ENCODE measurements at regions not wholly inside any gene's neighbourhood (a gene's known extent, or its start where the extent isn't known, plus 50 kb on each side); places are given as distances from the start of the nearest gene placed in this dataset.
"Not testable (repeated sequence)": the region's sequence is repeated elsewhere in the genome, so short reads cannot be mapped to it uniquely, and the experiment has no call there.

GRCh38 chr1:199032479-199032878, 393.6 kb downstream of the PTPRC start:
- H3K4me1 ChIP-seq (ENCODE audit: control insufficient read depth, insufficient read depth, low read length); H2AFZ ChIP-seq (ENCODE audit: control insufficient read depth, low read depth, low read length); RAD21 ChIA-PET (ENCODE audit: unreplicated experiment); H3K27ac ChIP-seq (ENCODE audit: control insufficient read depth, insufficient read depth); in situ Hi-C loops (cut with MboI); H3K36me3 ChIP-seq (ENCODE audit: control insufficient read depth in 2 of 2, insufficient read depth in 2 of 2, low read length in 1 of 2); POLR2A ChIA-PET; H3K4me3 ChIP-seq; H3K9ac ChIP-seq (ENCODE audit: control insufficient read depth, insufficient read depth, low read length); H3K4me2 ChIP-seq (ENCODE audit: control insufficient read depth, insufficient read depth); H3K27me3 ChIP-seq (replicated peaks in 1 of 2; ENCODE audit: control insufficient read depth in 2 of 2, insufficient read depth in 2 of 2, low read length in 1 of 2); intact Hi-C loops (cut with micrococcal nuclease; ENCODE audit: unreplicated experiment); ATAC-seq; CTCF ChIA-PET; H3K79me2 ChIP-seq (ENCODE audit: control insufficient read depth, insufficient read depth, low read length); H3K9me3 ChIP-seq (replicated peaks; ENCODE audit: control insufficient read depth, insufficient read depth, low read length); DNase-seq (ENCODE audit: low read depth, low spot score); FAIRE-seq; BruUV-seq (replicated peaks); H4K20me1 ChIP-seq (ENCODE audit: control insufficient read depth, insufficient read depth): not testable (repeated sequence)
- WGBS (ENCODE audit: insufficient coverage, insufficient replicate concordance, low lambda C conversion rate, missing lambda C conversion rate) = 85% methylated on average over 3 of the region's 3 CpGs
- SMC1A ChIA-PET (ENCODE audit: uncharacterized antibody, unreplicated experiment) = interaction anchor here (1.2 kb wide), 1 partner anchor 23 kb away, joined by 3 read pairs; no protein-coding TSS in a partner anchor

DNA sequence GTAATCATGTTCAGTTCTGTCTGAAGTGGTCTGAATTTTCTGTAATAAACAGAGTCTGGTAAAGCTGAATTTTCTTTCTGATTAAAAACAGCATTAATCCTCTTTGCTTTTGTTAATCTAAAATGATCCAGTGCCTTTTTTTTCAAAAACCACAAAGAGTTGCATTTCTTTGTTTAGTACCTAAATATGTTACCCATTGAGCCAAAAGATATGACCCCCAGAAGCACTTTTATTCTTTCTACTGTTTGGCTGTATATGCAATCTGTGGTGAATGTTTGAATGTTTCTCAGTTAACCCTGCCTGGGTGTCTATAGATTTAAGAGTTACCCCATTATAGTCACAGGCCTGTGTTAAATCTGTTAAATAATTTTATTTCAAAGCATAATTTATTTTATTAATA, 394.8 kb downstream of the PTPRC start:
- in situ Hi-C loops (cut with MboI) (no loop called here), intact Hi-C loops (cut with micrococcal nuclease; ENCODE audit: unreplicated experiment) (no loop called here)
- H3K27ac ChIP-seq (ENCODE audit: control insufficient read depth, insufficient read depth) = no peak overlapping the region
- DNase-seq (ENCODE audit: low read depth, low spot score) (no peak), ATAC-seq (peak; percentile 63), FAIRE-seq (no peak)
- no peaks in the 10 kb centered on the region for H3K27me3 ChIP-seq (replicated peaks in 1 of 2; ENCODE audit: control insufficient read depth in 2 of 2, insufficient read depth in 2 of 2, low read length in 1 of 2)
- no peak overlapping the region for H3K4me3 ChIP-seq
- ChIA-PET RAD21 (ENCODE audit: unreplicated experiment) (interaction anchor here (1.0 kb wide), 1 partner anchor 34 kb away, joined by 4 read pairs; no protein-coding TSS in a partner anchor), POLR2A (no interaction called here), SMC1A (ENCODE audit: uncharacterized antibody, unreplicated experiment) (interaction anchor here (0.8 to 1.5 kb wide), 5 partner anchors 13 to 97 kb away, joined by 3 read pairs; no protein-coding TSS in a partner anchor), CTCF (no interaction called here)
- no peaks in the 10 kb centered on the region for H3K79me2 ChIP-seq (ENCODE audit: control insufficient read depth, insufficient read depth, low read length)
- no peaks in the 10 kb centered on the region for H3K36me3 ChIP-seq (ENCODE audit: control insufficient read depth in 2 of 2, insufficient read depth in 2 of 2, low read length in 1 of 2)
- H4K20me1 ChIP-seq (ENCODE audit: control insufficient read depth, insufficient read depth) = no peaks in the 10 kb centered on the region
- no peak overlapping the region for H3K4me2 ChIP-seq (ENCODE audit: control insufficient read depth, insufficient read depth)
- H2AFZ ChIP-seq (ENCODE audit: control insufficient read depth, low read depth, low read length) = no peak overlapping the region
- no peak overlapping the region for H3K9ac ChIP-seq (ENCODE audit: control insufficient read depth, insufficient read depth, low read length)
- H3K9me3 ChIP-seq (replicated peaks; ENCODE audit: control insufficient read depth, insufficient read depth, low read length) = no peaks in the 10 kb centered on the region; the same call in 2 of the 3 replicates
- TF ChIP-seq RELA (IDR thresholded peaks at IDR 0.05; ENCODE audit: borderline replicate concordance, partially characterized antibody) (no peak), E2F8 (IDR thresholded peaks at IDR 0.05; ENCODE audit: low read depth, partially characterized antibody) (no peak), MXI1 (IDR thresholded peaks at IDR 0.05; ENCODE audit: low read depth, low read length) (no peak), ATF3 (IDR thresholded peaks at IDR 0.05; ENCODE audit: borderline replicate concordance, extremely low read depth, low read depth, low read length) (no peak), ZNF274 (IDR thresholded peaks at IDR 0.05; ENCODE audit: insufficient read depth, insufficient read length) (no peak), STAT1 (conservative IDR thresholded peaks at IDR 0.05) (no peak), KDM1A (IDR thresholded peaks at IDR 0.05; ENCODE audit: borderline replicate concordance) (no peak)
- TF ChIP-seq, protein P1, sequence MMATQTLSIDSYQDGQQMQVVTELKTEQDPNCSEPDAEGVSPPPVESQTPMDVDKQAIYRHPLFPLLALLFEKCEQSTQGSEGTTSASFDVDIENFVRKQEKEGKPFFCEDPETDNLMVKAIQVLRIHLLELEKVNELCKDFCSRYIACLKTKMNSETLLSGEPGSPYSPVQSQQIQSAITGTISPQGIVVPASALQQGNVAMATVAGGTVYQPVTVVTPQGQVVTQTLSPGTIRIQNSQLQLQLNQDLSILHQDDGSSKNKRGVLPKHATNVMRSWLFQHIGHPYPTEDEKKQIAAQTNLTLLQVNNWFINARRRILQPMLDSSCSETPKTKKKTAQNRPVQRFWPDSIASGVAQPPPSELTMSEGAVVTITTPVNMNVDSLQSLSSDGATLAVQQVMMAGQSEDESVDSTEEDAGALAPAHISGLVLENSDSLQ (IDR thresholded peaks at IDR 0.05) = no peak
- TF ChIP-seq, protein P2, sequence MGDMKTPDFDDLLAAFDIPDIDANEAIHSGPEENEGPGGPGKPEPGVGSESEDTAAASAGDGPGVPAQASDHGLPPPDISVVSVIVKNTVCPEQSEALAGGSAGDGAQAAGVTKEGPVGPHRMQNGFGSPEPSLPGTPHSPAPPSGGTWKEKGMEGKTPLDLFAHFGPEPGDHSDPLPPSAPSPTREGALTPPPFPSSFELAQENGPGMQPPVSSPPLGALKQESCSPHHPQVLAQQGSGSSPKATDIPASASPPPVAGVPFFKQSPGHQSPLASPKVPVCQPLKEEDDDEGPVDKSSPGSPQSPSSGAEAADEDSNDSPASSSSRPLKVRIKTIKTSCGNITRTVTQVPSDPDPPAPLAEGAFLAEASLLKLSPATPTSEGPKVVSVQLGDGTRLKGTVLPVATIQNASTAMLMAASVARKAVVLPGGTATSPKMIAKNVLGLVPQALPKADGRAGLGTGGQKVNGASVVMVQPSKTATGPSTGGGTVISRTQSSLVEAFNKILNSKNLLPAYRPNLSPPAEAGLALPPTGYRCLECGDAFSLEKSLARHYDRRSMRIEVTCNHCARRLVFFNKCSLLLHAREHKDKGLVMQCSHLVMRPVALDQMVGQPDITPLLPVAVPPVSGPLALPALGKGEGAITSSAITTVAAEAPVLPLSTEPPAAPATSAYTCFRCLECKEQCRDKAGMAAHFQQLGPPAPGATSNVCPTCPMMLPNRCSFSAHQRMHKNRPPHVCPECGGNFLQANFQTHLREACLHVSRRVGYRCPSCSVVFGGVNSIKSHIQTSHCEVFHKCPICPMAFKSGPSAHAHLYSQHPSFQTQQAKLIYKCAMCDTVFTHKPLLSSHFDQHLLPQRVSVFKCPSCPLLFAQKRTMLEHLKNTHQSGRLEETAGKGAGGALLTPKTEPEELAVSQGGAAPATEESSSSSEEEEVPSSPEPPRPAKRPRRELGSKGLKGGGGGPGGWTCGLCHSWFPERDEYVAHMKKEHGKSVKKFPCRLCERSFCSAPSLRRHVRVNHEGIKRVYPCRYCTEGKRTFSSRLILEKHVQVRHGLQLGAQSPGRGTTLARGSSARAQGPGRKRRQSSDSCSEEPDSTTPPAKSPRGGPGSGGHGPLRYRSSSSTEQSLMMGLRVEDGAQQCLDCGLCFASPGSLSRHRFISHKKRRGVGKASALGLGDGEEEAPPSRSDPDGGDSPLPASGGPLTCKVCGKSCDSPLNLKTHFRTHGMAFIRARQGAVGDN (IDR thresholded peaks at IDR 0.05) = no peak
- BruUV-seq (replicated peaks) = no TSS peak
- no peaks in the 10 kb centered on the region for H3K4me1 ChIP-seq (ENCODE audit: control insufficient read depth, insufficient read depth, low read length)
